ENCODE measurements at regions not wholly inside any gene's neighbourhood (a gene's known extent, or its start where the extent isn't known, plus 50 kb on each side); places are given as distances from the start of the nearest gene placed in this dataset.
"Not testable (repeated sequence)": the region's sequence is repeated elsewhere in the genome, so short reads cannot be mapped to it uniquely, and the experiment has no call there.

DNA sequence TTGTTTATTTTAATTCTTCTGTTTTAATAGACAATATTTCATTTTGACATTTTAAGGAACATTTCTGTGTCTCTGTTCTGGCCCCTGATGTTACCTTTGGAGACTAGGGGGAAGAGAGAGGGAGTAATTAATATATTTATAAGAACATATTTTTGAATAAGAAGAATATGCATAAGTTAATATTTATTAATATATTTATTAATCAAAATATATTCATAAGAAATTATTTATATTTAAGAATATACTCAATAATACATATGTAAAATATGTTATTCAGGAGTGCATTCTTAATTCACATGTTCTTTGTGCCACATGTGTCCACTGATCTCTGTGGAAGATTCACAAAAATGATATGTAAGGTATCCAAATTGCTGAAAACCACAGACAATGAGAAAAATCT, 1687.7 kb downstream of the SPATA31A7 start:
- not testable (repeated sequence) for H3K4me1 ChIP-seq (ENCODE audit: insufficient read depth)

DNA sequence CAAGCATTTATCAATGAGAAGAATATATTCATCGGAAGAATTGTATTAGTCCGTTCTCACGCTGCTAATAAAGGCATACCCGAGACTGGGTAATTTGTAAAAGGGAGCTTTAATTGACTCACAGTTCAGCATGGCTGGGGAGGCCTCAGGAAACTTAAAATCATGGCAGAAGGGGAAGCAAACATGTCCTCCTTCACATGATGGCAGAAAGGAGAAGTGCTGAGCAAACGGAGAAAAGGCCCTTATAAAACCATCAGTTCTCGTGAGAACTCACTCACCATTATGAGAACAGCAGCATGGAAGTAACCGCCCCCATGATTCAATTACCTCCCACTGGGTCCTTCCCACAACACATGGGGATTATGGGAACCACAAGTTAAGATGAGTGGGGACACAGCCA, 1688.2 kb downstream of the SPATA31A7 start:
- not testable (repeated sequence) for H3K4me3 ChIP-seq (ENCODE audit: low read depth, low read length); H3K4me1 ChIP-seq (ENCODE audit: insufficient read depth); H3K27ac ChIP-seq (ENCODE audit: low read depth); H3K36me3 ChIP-seq (ENCODE audit: insufficient read depth); DNase-seq (ENCODE audit: extremely low spot score)
- WGBS, result 64% methylated on average over 7 of the region's 7 CpGs

More for the DNA sequence above, 1687.7 kb downstream of the SPATA31A7 start:
- H3K27ac ChIP-seq (ENCODE audit: low read depth); H3K4me3 ChIP-seq (ENCODE audit: low read depth, low read length); H3K36me3 ChIP-seq (ENCODE audit: insufficient read depth); DNase-seq (ENCODE audit: extremely low spot score): not testable (repeated sequence)

DNA sequence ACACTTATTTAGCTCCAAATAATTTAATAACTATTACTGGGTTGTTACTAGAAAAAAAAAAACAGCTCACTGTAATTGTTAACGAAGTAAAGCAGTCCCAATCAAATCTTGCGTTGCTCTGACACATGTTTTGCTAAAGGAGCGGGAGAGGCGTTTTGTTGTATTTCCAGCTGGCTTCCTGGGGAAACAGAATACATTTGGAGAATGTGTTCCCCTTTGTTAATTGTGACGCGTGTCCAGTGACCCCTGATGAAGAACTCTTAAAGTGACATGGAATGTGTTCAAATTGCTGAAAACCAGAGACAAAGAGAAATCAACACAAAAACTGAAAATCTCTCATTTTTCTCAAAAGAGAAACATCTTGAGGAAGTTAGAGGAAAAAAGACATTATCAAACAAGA, 1690.6 kb downstream of the SPATA31A7 start:
- H3K27ac ChIP-seq (ENCODE audit: low read depth); H3K4me3 ChIP-seq (ENCODE audit: low read depth, low read length); DNase-seq (ENCODE audit: extremely low spot score); H3K4me1 ChIP-seq (ENCODE audit: insufficient read depth); H3K36me3 ChIP-seq (ENCODE audit: insufficient read depth): not testable (repeated sequence)
- 76% methylated on average over 6 of the region's 6 CpGs for WGBS

DNA sequence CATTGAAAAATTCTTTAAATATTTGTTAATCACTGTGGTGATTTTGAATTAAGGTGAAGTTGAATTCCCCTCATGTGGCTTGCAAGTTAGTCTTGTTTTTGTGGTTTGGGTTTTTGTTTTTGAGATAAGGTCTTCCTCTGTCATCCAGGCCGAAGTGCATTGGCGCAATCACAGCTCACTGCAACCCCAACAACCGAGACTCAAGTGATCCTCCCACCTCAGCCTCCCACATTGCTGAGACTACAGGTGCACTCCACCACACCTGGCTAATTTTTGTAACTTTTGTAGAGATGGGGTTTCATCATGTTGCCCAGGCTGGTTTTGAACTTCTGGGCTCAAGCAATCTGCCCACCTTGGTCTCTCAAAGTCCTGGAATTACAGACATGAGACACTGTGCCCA, 1691.1 kb downstream of the SPATA31A7 start:
- not testable (repeated sequence) for H3K4me1 ChIP-seq (ENCODE audit: insufficient read depth); DNase-seq (ENCODE audit: extremely low spot score); H3K4me3 ChIP-seq (ENCODE audit: low read depth, low read length); H3K27ac ChIP-seq (ENCODE audit: low read depth); H3K36me3 ChIP-seq (ENCODE audit: insufficient read depth)
- 83% methylated on average over 3 of the region's 3 CpGs for WGBS

DNA sequence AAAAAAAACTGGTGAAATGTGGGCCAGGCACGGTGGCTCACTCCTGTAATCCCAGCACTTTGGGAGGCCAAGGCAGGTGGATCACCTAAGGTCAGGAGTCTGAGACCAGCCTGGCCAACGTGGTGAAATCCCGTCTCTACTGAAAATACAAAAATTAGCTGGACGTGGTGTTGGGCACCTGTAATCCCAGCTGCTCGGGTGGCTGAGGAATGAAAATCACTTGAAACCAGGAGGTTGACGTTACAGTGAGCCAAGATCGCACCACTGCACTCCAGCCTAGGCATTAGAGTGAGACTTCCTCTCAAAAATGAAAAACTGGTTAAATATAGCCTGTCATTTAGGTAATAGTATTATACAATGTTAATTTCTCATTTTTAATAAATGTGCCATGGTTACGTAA, 1692.0 kb downstream of the SPATA31A7 start:
- not testable (repeated sequence) for H3K4me1 ChIP-seq (ENCODE audit: insufficient read depth); H3K4me3 ChIP-seq (ENCODE audit: low read depth, low read length); DNase-seq (ENCODE audit: extremely low spot score); H3K36me3 ChIP-seq (ENCODE audit: insufficient read depth); H3K27ac ChIP-seq (ENCODE audit: low read depth)
- 80% methylated on average over 8 of the region's 8 CpGs for WGBS

DNA sequence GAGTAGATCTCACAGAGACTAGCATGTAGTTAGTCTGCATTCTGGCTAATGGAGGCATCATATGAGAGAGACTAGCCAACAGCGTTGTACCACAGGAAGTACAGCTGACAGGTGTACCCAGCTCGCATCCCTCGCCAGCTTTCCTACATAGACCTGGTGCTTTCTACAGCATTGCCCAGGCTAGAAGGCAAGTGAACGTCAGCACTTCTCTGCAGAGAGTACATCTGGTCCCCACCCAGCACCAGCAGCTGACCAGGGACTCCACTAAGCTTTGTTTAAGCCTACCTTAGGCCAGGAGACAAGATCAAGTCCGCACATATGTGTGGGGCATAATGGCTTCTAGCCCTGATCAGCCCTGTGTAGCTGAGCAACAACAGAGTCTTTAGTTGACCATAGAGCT, 1692.9 kb downstream of the SPATA31A7 start:
- H3K4me3 ChIP-seq (ENCODE audit: low read depth, low read length); DNase-seq (ENCODE audit: extremely low spot score); H3K4me1 ChIP-seq (ENCODE audit: insufficient read depth); H3K36me3 ChIP-seq (ENCODE audit: insufficient read depth); H3K27ac ChIP-seq (ENCODE audit: low read depth): not testable (repeated sequence)
- WGBS, result 80% methylated on average over 5 of the region's 5 CpGs

DNA sequence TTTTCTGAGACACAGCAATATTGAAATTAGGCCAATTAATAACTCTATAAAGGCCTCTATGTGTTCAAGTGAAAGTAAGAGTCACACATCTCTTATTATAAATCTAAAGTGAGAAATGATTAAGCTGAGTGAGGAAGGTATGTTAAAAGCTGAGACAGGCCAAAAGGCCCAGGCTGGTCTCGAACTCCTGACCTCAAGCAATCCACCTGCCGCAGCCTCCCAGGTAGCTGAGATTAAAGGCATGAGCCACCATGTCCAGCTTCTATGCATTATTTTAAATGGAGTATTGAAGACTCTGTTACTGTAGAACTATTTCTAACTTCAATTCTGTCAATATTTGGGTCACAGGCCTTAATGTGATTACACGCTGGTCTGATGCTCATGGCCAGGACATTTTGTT, 1706.9 kb downstream of the SPATA31A7 start:
- not testable (repeated sequence) for H3K27ac ChIP-seq (ENCODE audit: low read depth); DNase-seq (ENCODE audit: extremely low spot score)
- WGBS, result 93% methylated on average over 2 of the region's 3 CpGs

DNA sequence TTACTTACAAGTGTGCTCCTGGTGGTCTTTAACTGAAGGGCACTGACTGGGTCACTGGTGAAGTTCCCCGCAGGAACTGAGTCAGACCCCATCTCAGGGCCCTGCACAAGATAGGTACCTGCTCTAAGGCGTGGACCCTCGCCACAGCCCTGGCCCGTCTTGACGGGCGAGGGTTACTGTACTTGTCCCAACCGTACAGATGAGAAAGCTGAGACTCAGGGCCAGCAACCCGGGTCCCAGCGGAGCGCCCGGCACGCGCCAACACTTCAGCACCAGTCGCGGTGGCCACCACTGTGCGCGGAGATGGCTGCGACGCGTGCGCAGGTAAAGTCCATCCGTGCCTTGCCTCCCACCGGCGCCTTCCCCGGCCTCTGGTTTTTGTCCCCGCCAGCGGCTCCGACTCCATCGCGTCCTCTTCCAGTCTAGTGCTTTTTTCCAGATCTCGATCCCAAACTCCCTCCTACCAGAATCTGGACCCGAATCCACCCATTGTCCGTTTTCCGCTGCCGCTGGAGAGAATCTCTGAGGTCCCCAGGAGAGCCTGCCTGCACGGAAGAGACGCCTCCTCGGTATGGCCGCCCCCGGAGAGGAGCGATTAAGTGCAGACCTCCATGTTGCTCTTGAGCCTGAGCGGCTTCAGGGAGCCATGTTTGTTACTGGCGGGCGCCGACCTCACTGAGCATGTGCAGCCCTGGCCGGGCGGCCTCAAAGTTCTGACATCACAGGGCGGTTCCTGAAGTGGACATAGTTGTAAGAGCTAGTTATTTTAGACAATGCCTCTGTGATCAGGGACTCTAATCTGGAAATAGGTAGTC, 1707.8 kb downstream of the SPATA31A7 start:
- DNase-seq (ENCODE audit: extremely low spot score); H3K27ac ChIP-seq (ENCODE audit: low read depth); H3K4me1 ChIP-seq (ENCODE audit: insufficient read depth); H3K36me3 ChIP-seq (ENCODE audit: insufficient read depth): not testable (repeated sequence)
- 1% methylated on average over 47 of the region's 48 CpGs for WGBS
- H3K4me3 ChIP-seq (ENCODE audit: low read depth, low read length), result peak overlapping the region; percentile 20

More for the DNA sequence above, 1706.9 kb downstream of the SPATA31A7 start:
- H3K36me3 ChIP-seq (ENCODE audit: insufficient read depth); H3K4me1 ChIP-seq (ENCODE audit: insufficient read depth); H3K4me3 ChIP-seq (ENCODE audit: low read depth, low read length): not testable (repeated sequence)

DNA sequence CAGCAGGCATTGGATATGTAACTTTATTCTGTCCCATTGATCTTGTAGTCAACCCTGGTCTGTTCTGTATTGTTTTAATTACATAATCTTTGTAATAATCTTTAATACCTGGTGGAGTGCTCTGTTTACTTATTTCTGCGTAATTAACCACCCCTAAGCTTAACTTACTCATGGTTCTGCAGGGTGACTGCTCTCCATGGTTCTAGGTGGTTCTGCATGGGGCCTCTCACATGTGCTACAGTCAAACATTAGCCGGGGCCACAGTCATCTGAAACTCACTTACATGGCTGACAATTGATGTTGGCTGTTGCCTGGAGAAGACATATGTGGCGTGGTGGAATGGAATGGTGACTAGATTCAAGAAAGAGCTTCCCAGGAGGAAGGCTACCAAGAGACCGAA, 1709.8 kb downstream of the SPATA31A7 start:
- not testable (repeated sequence) for H3K4me3 ChIP-seq (ENCODE audit: low read depth, low read length); H3K27ac ChIP-seq (ENCODE audit: low read depth); DNase-seq (ENCODE audit: extremely low spot score); H3K4me1 ChIP-seq (ENCODE audit: insufficient read depth); H3K36me3 ChIP-seq (ENCODE audit: insufficient read depth)
- 86% methylated on average over 2 of the region's 4 CpGs for WGBS

DNA sequence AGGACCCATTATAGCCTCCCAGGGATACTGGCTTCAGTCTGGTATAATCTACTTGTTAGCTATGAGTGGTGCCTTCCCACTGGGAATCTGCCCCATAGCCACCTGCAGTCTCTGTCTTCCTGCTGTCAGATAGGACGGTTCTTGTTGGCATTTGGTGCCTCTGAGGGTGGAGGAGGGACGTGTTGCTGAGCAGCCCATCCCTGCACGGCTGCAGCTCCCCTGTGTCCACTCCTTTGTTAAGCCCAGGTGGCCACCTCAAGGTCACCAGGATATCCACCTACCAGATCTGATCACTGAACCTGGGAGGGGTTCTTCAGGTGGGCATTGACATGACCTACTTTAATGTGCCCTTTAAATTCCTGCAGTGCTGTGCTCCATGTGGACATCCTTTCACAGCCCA, 1714.2 kb downstream of the SPATA31A7 start:
- H3K36me3 ChIP-seq (ENCODE audit: insufficient read depth); DNase-seq (ENCODE audit: extremely low spot score); H3K27ac ChIP-seq (ENCODE audit: low read depth); H3K4me1 ChIP-seq (ENCODE audit: insufficient read depth); H3K4me3 ChIP-seq (ENCODE audit: low read depth, low read length): not testable (repeated sequence)
- WGBS, result 88% methylated on average over 3 of the region's 3 CpGs

DNA sequence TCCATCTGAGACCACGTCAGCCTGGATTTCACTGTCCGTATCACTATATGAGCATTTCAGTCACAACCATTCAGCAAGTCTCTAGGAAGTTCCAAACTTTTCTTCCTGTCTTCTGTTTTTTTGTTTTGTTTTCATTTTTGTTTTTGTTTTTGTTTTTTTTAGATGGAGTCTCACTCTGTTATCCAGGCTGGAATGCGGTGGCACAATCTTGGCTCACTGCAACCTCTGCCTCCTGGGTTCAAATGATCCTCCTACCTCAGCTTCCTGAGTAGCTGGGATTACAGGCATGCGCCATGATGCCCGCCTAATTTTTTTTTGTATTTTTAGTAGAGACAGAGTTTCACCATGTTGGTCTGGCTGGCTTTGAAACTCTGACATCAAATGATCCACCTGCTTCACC, 1715.9 kb downstream of the SPATA31A7 start:
- H3K27ac ChIP-seq (ENCODE audit: low read depth); DNase-seq (ENCODE audit: extremely low spot score); H3K36me3 ChIP-seq (ENCODE audit: insufficient read depth); H3K4me1 ChIP-seq (ENCODE audit: insufficient read depth); H3K4me3 ChIP-seq (ENCODE audit: low read depth, low read length): not testable (repeated sequence)
- 91% methylated on average over 2 of the region's 5 CpGs for WGBS

DNA sequence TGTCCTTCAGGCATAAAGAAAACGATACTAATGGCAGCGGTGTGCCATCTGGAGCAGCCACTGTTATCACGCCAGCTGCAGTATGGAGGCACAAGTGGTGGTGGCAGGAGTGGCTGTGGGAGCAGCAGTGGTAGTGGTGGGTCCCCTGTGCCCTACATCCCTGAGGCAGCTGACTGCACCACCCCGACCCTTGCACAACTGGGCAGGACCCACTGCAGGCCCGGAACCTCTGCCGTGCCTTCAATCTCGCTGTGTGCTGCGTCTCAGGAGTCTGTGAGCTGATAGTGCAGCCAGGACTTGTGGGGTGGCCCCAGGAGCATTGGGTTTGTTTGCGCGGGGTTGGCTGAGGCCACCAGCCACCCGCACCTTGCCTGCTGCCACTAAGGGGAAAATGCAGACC, 1718.0 kb downstream of the SPATA31A7 start:
- DNase-seq (ENCODE audit: extremely low spot score); H3K36me3 ChIP-seq (ENCODE audit: insufficient read depth): not testable (repeated sequence)

DNA sequence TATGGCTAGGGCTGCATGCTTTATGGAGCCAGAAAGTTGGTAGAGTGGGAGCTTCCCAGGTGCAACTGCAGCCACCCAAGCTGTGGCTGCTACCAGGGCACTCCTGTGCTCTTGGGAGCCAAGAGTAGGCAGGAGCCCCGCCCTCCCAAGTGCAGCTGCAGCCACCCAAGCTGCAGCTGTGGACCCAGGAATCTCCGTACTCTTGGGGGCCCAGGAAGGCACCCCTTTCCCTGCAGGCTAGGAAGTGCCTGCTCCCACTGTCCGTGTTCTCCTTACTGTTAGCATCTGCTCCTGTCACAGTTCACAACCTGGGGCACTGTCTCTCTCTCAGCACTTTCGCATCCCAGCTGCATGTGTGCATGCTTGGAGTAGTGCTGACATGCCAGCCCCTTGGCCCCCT, 1718.4 kb downstream of the SPATA31A7 start:
- not testable (repeated sequence) for DNase-seq (ENCODE audit: extremely low spot score); H3K36me3 ChIP-seq (ENCODE audit: insufficient read depth); H3K27ac ChIP-seq (ENCODE audit: low read depth); H3K4me1 ChIP-seq (ENCODE audit: insufficient read depth); H3K4me3 ChIP-seq (ENCODE audit: low read depth, low read length)
- WGBS, result 86% methylated on average over 2 of the region's 4 CpGs

More for the DNA sequence above, 1718.0 kb downstream of the SPATA31A7 start:
- H3K4me3 ChIP-seq (ENCODE audit: low read depth, low read length); H3K27ac ChIP-seq (ENCODE audit: low read depth); H3K4me1 ChIP-seq (ENCODE audit: insufficient read depth): not testable (repeated sequence)
- WGBS, result 86% methylated on average over 6 of the region's 11 CpGs

DNA sequence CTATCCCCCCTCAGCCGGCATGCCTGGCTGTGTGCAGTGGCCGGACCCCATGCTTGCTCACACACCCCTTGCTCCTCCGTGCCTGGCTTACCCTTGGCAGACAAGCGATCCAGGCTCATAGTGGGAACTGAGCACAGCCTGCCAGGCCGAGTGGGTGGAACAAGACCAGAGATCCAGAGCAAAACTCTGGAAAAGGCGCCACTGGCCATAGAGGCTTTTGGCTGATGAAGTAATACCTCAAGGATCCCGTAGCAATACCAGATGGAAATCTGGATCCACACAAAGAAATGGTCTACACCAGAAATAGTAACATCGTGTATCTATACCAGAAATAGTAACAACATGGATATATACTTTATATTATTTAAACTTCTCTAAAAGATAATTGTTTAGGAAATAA, 1719.6 kb downstream of the SPATA31A7 start:
- H3K4me1 ChIP-seq (ENCODE audit: insufficient read depth); DNase-seq (ENCODE audit: extremely low spot score); H3K27ac ChIP-seq (ENCODE audit: low read depth); H3K4me3 ChIP-seq (ENCODE audit: low read depth, low read length); H3K36me3 ChIP-seq (ENCODE audit: insufficient read depth): not testable (repeated sequence)
- WGBS, result 87% methylated on average over 5 of the region's 8 CpGs
